Stimulated activated CD4-positive, alpha-beta T cell treated with anti-CD3 and anti-CD28 coated beads, TNF-alpha, amount 100 ng/mL, for 4 hours (primary cell): ENCODE measurements at regions not wholly inside any gene's neighbourhood (a gene's known extent, or its start where the extent isn't known, plus 50 kb on each side); places are given as distances from the start of the nearest gene placed in this dataset.

ENCODE experiments used
- DNase-seq, 3 experiments: peaks; one replicate each; pipeline ENCODE4 v3.0.0-alpha.2; 2020; ENCODE audit warnings: low read depth in 3 of 3

DNA sequence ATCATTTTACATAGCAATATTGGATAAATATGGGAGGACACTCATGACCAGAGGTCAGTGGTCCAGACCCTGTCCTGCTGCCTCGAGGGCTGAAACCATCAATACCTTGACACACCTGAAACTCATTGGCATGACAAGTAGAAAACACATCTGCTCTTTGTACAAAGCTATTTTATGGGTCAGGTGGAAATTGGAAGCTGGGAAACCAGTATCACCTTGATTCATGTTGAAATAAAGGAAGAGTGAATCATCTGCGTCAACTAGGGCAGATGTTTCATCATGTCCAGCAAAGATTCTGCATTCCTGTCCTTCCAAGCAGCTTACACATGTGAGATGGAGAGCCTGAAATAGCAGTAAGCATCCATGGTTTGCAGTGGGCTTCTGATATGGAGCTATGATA is 80.0 kb upstream of the ERBB4 start:
- DNase-seq: no peak

DNA sequence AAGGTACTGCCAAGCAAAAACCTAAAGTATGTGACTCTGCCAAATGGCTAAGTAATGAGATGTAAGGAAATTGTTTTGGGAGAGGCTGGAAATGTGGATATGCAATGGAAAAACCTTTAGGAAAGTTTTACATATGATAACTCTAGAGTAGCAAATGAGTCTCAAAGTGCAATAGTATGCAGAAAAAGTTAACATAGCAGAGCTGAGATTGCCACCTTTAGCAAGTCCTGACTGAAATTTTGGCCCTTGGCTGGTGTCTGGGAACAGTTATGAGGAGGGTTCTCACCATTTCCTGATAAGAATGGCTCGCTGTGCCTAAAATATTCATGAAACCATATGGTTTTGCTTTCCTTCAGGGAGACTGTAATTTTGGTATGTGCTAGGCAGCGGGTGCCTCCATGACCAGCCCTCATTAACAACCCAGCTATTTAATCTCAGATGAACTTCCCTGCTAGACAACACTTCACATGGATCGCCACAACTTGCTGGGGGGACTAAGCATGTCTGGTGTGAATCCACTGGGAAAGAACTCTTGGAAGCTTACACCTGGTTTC is 72.3 kb upstream of the ERBB4 start:
- no peak for DNase-seq

DNA sequence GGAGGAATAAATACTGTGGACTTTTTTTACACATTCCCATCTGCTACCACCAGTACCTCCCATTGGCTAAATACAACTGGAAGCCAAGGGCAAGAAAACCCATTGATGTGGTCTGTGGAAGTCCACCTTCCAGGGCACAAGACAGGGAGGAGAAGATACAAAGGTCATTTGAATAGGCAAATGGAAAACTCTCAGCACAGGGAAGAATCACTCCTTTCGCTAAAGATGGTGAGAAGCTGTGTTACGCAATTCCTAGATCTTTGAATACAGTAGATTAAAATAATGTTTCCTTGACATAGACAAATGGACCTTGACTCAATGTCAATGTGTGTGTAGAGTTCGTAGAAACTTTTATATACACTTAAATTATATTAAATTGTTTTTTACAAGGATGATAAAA is 70.9 kb upstream of the ERBB4 start:
- no peak for DNase-seq

DNA sequence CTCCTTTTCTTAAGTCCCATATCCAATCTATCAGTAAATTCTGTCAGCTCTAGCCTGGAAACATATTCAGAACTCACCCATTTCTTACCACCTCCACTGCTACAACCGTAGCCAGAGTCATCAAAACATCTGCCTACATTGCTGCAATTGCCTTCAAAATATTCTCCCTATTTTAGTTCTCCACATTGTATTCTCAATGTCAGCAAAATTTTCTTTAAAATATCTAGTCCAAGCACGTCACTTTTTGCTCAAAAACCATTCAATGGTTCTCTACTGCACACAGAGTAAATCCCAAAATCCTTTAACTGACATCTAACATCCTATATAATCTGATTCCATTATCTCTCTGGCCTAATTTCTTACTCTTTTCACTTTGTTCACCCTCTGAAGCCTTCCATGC is 68.5 kb upstream of the ERBB4 start:
- DNase-seq: no peak

DNA sequence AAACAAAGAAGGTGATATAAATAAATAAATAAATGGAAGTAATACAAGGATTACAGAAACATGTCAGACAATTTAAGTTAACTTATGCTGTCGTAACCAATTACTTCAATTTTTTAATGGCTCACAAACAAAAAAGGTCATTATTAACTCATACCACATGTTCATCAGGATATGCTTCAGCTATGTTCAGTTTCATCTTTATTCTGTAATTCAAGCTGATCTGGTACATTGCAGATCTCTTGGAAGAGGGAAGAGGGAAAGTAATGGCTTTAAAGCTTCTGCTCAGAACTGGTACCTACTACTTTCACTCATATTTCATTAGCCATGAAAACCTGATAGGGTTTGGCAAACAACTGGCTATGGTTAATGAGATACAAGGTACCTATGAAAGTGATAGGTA is 67.6 kb upstream of the ERBB4 start:
- no peak for DNase-seq

DNA sequence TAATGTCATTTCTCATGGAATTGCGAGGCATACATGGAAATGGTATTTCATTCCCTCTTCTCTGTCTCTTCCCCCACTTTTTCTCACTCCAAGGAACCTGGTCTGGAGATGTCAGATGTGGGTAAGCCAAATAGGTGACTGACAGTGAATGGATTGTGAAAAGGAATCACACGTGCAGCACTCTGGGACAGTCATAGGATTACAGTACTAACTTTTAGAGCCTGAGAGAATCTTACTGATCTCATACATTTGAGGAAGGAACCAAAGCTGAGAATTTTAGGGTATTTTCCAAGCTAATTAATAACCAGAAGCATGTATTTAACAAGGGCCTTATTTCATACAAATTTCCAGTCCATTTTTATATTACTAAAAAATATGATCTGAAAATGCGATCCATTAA is 58.1 kb upstream of the ERBB4 start:
- no peak for DNase-seq

DNA sequence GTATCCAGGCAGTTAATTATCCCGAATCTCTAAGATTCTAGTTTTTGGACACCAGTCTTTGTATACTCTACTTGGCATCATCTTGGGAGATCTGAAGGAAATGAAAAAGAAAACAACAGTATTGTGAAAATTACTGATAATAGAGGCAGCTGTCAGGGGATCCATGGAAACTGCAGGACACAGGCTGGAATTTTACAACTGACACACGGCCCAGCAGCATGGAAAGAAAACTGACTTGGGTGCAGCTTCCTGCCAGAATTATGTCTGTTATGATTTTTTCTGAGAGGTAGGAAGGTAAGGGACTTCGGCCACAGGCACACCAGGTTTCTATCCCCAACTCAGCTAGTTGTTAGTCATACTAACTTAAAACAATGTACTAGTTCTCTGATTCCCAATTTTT is 57.7 kb upstream of the ERBB4 start:
- DNase-seq: no peak

DNA sequence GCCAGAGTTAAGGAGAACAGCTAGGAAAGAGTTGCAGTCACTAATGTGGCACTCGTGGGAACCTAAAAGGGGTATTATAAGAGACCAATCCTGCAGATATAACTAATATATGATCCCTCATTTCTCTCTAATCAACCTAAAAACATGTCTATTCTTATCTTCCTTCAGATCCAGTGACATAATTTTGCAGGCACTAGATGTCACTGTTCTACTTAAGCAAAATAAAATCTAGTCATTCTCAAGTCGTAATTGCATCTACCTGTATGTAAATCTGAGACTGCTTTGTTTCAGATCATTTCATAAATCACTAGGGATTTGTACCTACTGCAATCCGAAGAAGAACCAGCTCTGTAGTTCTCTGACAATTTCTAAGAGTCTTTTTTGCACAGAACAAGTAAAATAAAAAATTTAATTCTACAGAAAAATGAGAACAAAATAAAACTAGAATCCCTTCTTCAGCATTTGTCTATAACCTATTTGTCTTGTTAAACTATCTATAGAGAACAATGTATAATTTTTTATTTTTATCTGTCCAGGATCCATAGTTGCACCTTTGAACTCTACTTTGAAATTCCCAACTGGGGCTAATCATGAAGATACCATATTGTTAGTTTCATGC is 56.5 kb upstream of the ERBB4 start:
- no peak for DNase-seq

DNA sequence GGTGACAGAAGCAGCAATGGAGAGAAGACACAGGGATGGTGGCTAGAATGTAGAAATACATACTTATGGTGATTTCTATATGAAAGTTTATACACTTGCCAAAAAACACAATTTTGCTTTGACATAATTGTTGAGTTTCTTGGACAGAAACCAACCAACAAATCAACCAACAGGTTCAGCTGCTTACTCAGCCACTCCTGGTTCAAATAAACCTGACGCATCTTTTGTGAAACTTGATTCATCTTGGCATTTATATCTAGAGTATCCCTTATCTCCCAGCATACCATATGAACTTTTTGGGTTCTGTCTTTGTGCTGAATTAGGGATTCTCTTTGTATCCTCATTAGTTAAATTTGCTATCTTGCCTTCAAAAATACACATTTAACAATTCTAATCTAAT is 54.1 kb upstream of the ERBB4 start:
- DNase-seq: no peak
